ENCODE measurements at regions not wholly inside any gene's neighbourhood (a gene's known extent, or its start where the extent isn't known, plus 50 kb on each side); places are given as distances from the start of the nearest gene placed in this dataset.

- no peaks in the 10 kb centered on the region for H3K9me3 Mint-ChIP-seq
- no peak for TF ChIP-seq CTCF (IDR thresholded peaks at IDR 0.05)
- no peak for DNase-seq
- H3K4me1 Mint-ChIP-seq = peaks cover 21% of the 10 kb centered on the region
- no peak overlapping the region for H3K4me3 Mint-ChIP-seq
- H3K36me3 Mint-ChIP-seq (ENCODE audit: low read depth) = no peaks in the 10 kb centered on the region
- H3K27me3 Mint-ChIP-seq (ENCODE audit: low read depth, poor library complexity) = peaks cover 13% of the 10 kb centered on the region
- no peak overlapping the region for H3K27ac Mint-ChIP-seq
Measured at GRCh38 chr10:128936392-128936791, 530.6 kb upstream of the MGMT start.

DNA sequence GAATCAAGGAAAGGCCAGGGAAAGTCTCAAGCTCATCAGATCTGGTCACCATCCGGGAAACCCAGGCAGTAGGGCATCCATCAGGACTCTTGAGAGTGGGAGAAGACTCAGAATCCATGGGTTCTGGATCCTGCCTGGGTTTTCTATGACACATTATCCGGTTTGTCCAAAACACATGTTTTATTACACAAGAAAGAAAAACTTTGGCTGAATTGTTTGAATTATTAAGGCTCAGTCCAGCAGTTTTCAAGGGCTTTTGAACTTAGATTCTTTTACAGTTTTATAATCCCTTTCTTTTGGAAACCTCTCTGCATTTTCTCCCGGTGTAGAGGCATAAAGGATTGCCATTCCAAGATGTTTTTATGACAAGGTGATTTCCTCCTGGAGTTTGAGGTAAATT is 528.5 kb upstream of the MGMT start:
- no peak for TF ChIP-seq CTCF (IDR thresholded peaks at IDR 0.05)
- Mint-ChIP-seq H3K36me3 (ENCODE audit: low read depth) (no peaks in the 10 kb centered on the region), H3K27me3 (ENCODE audit: low read depth, poor library complexity) (peaks cover 13% of the 10 kb centered on the region), H3K4me3 (no peak overlapping the region), H3K27ac (no peak overlapping the region), H3K4me1 (peaks cover 12% of the 10 kb centered on the region), H3K9me3 (no peaks in the 10 kb centered on the region)
- no peak for DNase-seq

GRCh38 chr10:128940081-128940480 is 527.0 kb upstream of the MGMT start:
- DNase-seq = no peak
- peaks cover 9% of the 10 kb centered on the region for H3K27me3 Mint-ChIP-seq (ENCODE audit: low read depth, poor library complexity)
- no peaks in the 10 kb centered on the region for H3K9me3 Mint-ChIP-seq
- no peak for TF ChIP-seq CTCF (IDR thresholded peaks at IDR 0.05)
- no peaks in the 10 kb centered on the region for H3K36me3 Mint-ChIP-seq (ENCODE audit: low read depth)
- no peaks in the 10 kb centered on the region for H3K4me1 Mint-ChIP-seq
- H3K27ac Mint-ChIP-seq = no peak overlapping the region
- H3K4me3 Mint-ChIP-seq = no peak overlapping the region

- H3K4me3 Mint-ChIP-seq = no peak overlapping the region
- peaks cover 8% of the 10 kb centered on the region for H3K27me3 Mint-ChIP-seq (ENCODE audit: low read depth, poor library complexity)
- no peak overlapping the region for H3K27ac Mint-ChIP-seq
- H3K9me3 Mint-ChIP-seq = peaks cover 9% of the 10 kb centered on the region
- no peak for DNase-seq
- H3K4me1 Mint-ChIP-seq = no peaks in the 10 kb centered on the region
- H3K36me3 Mint-ChIP-seq (ENCODE audit: low read depth) = no peaks in the 10 kb centered on the region
- TF ChIP-seq CTCF (IDR thresholded peaks at IDR 0.05) = no peak
Measured at GRCh38 chr10:128943111-128943510, 523.9 kb upstream of the MGMT start.

- Mint-ChIP-seq H3K9me3 (peaks cover 9% of the 10 kb centered on the region), H3K27me3 (ENCODE audit: low read depth, poor library complexity) (peaks cover 8% of the 10 kb centered on the region), H3K4me1 (no peaks in the 10 kb centered on the region), H3K4me3 (no peak overlapping the region), H3K36me3 (ENCODE audit: low read depth) (no peaks in the 10 kb centered on the region), H3K27ac (no peak overlapping the region)
- no peak for DNase-seq
- TF ChIP-seq CTCF (IDR thresholded peaks at IDR 0.05) = no peak
Measured at GRCh38 chr10:128945398-128945797, 521.6 kb upstream of the MGMT start.

GRCh38 chr10:128950159-128950915 is 516.7 kb upstream of the MGMT start:
- H3K4me3 Mint-ChIP-seq = no peak overlapping the region
- no peak for TF ChIP-seq CTCF (IDR thresholded peaks at IDR 0.05)
- no peaks in the 10 kb centered on the region for H3K4me1 Mint-ChIP-seq
- no peaks in the 10 kb centered on the region for H3K36me3 Mint-ChIP-seq (ENCODE audit: low read depth)
- H3K27ac Mint-ChIP-seq = no peak overlapping the region
- DNase-seq = no peak
- peaks cover 9% of the 10 kb centered on the region for H3K9me3 Mint-ChIP-seq
- H3K27me3 Mint-ChIP-seq (ENCODE audit: low read depth, poor library complexity) = peaks cover 11% of the 10 kb centered on the region
